NAMALWA (cell line): ENCODE measurements at regions not wholly inside any gene's neighbourhood (a gene's known extent, or its start where the extent isn't known, plus 50 kb on each side); places are given as distances from the start of the nearest gene placed in this dataset.

ENCODE experiments used
- DNase-seq: peaks from one replicate; pipeline ENCODE4 v3.0.0-alpha.2; 2015; ENCODE audit warnings: low spot score

- DNase-seq = no peak
Observed at GRCh38 chr6:169846286-169847056, 95.0 kb downstream of the ERMARD start.

GRCh38 chr6:169845426-169846285 is 94.2 kb downstream of the ERMARD start:
- DNase-seq = no peak

GRCh38 chr6:169844946-169845345 is 93.5 kb downstream of the ERMARD start:
- no peak for DNase-seq

- no peak for DNase-seq
Observed at GRCh38 chr6:169843991-169844390, 92.6 kb downstream of the ERMARD start.

- DNase-seq = no peak
Observed at GRCh38 chr6:169843110-169843509, 91.7 kb downstream of the ERMARD start.

GRCh38 chr6:169841907-169842606 is 90.6 kb downstream of the ERMARD start:
- DNase-seq = no peak

- DNase-seq = no peak
Observed at GRCh38 chr6:169841251-169841650, 89.8 kb downstream of the ERMARD start.

GRCh38 chr6:169839898-169840631 is 88.6 kb downstream of the ERMARD start:
- DNase-seq = no peak

- no peak for DNase-seq
Observed at GRCh38 chr6:169839493-169839892, 88.1 kb downstream of the ERMARD start.

- no peak for DNase-seq
Observed at GRCh38 chr6:169839029-169839481, 87.6 kb downstream of the ERMARD start.

- DNase-seq = no peak
Observed at GRCh38 chr6:169838346-169839028, 87.1 kb downstream of the ERMARD start.

GRCh38 chr6:169837529-169838250 is 86.3 kb downstream of the ERMARD start:
- DNase-seq = no peak

GRCh38 chr6:169833258-169833794 is 81.9 kb downstream of the ERMARD start:
- no peak for DNase-seq

- no peak for DNase-seq
Observed at GRCh38 chr6:169832247-169832948, 81.0 kb downstream of the ERMARD start.

GRCh38 chr6:169831450-169832246 is 80.2 kb downstream of the ERMARD start:
- DNase-seq = peak; percentile 66
